SW480 (cell line): ENCODE measurements at regions not wholly inside any gene's neighbourhood (a gene's known extent, or its start where the extent isn't known, plus 50 kb on each side); places are given as distances from the start of the nearest gene placed in this dataset.

Source experiments
- DNase-seq: peaks from one replicate; pipeline ENCODE4 v3.0.0-alpha.2; 2016; ENCODE audit warnings: low spot score

DNA sequence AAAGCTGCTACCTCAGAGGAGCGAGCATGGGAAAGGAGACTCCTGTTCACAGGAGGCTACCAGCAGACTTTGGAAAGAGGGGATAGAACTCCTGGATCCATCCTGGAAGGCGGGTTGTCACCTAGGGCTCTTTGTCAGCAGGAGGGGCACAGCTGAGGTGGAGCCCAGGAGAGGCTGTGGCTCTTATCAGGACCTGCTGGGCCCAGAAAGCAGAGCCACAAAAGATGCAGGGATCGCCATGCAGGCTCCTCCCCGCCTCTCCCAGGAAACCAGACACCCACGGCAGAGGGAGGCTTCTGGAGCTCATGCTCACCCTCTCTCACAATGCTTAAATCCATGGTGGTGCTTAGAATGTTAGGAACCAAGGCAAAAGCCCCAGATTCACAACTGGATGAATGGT lies 994.2 kb downstream of the UQCRFS1 start:
- DNase-seq = no peak

DNA sequence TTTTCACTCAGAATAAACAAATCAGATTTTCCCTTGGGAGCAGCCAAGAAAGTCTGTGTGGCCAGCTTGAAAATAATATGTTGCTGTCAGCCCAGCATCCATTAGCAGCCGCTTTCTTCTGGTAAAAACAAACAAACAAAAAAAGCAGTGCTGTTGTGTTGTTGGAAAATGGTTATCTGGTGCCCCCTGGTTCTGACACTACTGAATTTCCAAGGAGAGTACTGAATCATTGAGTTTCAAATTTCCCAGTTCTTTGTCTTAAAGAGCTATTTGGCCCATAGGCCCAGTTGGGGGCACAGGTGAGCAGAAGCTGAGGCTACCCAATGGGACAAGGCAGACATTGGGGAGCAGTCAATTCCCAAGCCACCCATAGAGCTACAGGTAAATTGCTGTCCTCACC lies 995.9 kb downstream of the UQCRFS1 start:
- no peak for DNase-seq

DNA sequence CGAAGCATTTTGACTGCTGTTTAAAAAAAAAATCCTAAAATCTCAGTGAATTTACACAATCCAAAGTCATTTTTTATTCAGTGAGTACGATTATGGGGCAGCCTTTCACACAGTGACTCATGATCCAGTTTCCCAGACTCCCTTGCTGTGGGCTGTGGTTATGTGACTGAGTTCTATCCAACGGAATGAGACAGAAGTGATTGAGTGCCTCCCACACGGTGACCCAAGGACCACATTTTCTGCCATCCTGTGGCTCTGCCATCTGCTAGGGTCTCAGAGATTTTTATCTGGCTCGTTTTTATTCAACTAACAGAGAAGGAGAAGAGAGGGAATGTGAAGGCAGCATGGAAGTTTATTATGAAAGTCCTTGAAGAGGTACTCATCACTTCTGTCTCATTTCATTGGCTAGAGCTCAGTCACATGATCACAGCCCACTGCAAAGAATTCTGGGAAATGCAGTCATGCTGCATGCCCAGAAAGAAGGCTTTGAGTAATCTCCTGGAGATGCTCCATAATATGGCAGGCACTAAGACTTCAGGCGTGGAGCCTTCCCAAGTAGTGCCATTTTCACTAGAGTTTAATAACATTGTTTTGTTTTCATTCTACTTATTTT lies 999.4 kb downstream of the UQCRFS1 start:
- DNase-seq = peak; percentile 50

DNA sequence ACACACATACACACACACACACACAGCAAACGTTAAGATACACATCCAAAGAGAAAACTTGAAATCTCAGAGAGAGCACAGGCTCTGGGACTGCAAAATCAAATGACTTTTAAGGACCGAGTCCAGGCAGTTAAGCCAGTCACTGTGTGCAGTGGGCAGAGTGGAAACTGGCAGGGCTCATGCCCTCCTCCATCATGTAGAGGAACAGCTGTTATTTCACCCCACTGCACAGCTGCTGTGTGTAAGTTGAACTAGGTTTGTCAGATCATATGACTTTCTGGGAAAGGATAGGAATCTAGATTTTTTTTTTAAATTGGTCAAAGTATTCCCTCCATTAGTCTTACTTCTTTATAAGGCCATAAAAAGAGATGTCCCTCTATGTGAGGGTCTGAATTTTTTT lies 1002.1 kb downstream of the UQCRFS1 start:
- no peak for DNase-seq

DNA sequence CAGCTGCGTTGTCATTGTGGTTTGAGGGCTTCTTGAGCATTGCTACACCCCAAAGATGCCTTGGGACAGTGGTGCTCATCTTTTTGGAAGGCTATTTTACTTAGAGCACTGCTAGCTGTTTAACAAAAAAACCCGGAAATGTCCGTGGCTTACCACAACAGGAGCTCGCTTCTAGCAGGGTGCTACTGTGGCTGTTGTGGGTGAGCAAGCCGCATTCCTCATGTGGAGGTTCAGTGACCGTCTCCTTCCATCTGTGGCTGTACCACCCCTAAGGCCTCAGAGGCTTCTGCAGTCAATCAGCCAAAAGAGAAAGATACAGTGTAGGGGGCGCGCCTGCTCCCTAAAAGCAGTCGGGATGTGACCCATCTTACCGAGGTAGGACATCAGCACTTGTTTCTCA lies 1004.2 kb downstream of the UQCRFS1 start:
- DNase-seq = peak; percentile 69

DNA sequence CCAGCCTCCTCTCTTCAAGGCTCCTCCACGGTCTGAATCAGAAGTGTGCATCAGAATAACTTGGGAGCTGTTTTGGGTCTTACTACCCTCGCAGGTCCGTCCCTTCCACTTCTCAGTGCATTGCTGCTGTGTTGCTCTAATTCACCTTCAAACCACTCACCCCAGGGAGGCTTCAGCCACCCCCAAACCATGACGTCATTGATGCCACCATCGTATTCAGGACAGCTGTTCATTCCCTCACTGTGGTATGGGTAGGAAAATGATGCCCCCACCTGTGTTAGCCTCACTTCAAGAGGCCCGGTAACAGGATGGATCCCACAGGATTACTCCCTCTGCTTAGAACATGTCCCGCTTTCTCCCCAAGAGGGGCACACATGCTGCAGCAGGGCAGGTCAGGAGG lies 1005.7 kb downstream of the UQCRFS1 start:
- no peak for DNase-seq

DNA sequence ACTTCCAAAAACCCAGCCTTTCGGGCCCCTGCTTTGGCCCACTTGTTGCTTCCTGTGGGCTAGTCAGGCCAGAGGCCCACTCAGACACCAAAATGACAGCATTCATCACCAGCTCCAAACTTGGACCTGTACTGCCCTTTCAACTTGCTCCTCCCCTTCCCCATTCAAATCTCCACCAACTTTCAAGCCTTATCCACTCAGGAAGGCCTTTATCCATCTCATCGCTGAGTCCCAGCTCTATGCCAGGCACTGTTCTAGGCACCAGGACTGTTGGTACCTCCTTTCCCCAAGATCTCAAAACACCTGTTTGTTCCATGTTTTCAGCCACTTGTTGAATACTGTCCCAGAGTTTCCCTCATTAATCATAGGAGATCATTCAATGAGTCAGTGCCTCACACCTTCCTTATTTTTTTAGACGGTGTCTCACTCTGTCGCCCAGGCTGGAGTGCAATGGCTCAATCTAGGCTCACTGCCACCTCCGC lies 1011.4 kb downstream of the UQCRFS1 start:
- DNase-seq = no peak

DNA sequence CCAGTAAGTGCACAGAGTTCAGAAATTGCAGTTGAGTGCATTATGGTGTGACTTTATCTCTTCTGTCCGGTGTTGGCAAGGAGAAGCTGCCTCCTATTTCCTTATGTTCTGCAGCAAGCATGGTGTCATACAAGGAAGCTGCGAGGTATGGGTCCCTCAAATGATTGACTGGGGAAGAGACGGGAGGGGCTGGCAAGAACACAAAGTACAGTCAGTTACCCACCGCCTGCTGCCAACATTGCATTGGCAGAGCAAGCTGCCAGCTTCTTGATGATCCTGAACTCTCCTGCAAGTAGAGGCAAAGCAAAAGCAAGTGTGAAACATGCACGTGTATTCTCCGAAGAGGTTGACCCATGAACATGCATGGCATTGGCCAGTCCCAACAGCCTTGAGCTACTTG lies 1013.6 kb downstream of the UQCRFS1 start:
- no peak for DNase-seq

DNA sequence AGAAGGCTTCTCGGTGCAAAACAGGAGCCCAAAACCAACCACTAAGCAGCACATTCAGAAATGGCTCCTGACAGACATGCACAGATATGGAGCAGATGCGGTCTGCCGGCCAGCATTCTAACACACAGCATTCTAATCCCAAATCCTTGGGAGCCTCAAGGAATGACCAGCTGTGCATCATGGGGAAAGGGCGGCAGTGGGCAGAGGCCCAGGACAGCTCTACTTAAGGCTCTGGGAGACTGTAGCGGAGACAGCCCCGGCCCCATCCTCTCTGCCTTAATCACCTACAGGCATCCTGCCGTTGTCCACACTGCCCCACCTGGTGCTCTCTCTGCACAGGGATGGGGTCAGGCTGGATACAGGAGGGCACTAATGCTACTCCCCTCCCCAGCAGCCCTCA lies 1016.0 kb downstream of the UQCRFS1 start:
- DNase-seq = no peak

DNA sequence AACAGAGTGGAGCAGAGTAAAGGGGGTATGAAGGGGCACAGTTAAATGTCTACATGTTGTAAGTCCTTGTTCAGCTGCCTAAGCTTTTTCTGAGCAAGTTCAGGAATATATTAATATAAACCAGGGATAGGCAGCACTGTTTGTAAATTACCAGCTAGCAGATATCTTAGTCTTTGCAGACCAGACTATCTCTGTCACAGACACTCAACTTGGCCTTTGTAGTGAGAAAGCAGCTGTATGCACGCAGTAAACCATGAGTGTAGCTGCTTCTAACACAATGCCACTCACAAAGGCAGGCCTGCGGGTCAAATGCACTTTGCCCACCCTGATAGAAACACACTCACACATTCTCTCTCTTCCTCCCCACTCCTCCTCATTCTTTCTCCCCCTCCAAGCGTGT lies 1016.9 kb downstream of the UQCRFS1 start:
- no peak for DNase-seq

DNA sequence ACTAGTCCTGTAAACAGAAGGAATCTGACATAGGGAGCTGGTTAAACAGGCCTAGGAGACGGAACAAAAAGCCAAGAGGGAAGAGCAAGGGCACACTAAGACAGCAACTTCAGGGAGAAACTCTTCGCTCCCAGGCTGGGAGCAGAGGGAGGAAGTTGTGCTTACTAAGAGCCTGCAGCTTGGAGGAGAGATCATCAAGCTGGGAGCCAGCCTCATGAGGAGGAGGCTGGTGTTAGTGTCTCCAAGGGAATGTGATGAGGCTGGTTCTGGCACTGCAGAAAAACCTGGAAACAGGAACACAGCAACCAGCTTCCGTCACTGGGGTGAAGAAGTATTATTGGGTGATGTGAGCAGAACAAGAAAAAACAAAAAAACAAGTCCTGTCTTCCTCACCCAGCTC lies 1027.3 kb downstream of the UQCRFS1 start:
- DNase-seq = no peak

DNA sequence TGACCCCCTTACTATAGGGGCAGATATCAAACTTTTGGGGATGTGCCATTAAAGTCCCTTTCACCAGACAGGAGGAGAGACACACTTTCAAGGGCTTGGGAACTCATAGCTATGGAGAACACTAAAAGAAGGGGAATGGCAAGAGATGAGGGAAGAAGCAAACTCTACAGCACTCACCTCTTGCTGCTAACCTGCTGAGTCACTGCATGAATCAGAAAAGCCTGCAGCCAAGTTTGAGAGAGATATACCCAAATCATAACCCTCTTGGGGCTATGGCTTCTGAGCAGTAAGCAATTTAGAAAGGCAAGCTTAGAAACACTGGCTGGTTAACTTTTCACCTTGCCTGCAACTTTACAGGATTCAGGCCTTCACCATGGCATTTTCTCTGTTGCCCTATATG lies 1028.0 kb downstream of the UQCRFS1 start:
- DNase-seq = no peak

DNA sequence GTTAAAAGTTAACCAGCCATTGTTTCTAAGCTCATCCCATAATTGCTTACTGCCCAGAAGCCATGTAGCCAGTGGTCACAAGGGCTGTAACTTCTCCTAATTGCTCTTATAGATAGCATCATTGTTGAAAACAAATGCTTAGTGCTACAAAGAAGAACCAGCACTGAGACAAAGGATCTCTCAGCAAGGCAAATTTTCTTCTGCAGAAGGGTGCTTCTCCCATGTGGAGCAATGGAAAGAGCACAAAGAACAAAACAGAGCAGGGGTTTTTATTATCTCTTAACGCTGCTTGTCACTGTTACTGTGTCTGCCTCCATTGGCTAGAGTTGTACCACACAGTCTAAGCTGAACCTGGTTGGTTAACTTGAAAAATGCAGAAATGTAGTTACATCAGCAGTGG lies 1036.8 kb downstream of the UQCRFS1 start:
- no peak for DNase-seq

DNA sequence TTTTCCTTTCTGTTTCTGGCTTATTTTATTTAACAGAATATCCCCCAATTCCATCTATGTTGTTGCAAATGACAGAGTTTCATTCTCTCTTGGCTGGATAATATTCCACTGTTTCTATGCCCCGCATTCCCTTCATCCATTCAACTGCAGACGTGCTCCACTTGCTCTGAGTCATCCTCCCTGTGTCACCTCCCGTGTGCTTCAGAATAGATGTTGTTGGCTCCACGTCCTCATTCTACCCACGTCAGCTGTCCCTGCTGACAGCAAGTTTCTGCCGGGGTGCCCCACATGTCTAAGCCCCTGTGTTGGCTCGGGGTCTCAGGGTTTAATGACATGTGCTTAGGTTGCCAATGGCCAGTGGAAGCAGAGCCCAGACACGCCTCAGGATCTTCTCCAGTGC lies 1041.0 kb downstream of the UQCRFS1 start:
- peak; percentile 9 for DNase-seq

DNA sequence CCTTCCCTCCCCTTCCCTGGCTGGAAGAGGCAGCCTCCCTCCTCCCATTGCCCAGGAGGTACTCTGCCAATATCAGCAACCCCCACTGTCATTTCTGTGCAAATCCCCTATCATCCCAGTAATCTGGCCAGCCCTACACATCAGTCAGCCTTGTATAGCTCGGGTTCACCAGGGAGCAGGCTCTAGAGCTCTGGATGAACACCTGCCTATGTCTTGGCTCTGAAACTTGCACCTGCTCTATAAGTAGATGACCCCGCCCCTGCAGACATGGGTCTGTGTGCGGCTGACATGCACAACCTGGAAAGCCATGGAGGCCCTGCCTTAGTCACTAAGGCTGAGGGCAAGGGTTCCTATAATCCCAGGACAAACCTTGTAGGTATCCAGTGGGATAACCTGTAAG lies 1042.9 kb downstream of the UQCRFS1 start:
- no peak for DNase-seq

DNA sequence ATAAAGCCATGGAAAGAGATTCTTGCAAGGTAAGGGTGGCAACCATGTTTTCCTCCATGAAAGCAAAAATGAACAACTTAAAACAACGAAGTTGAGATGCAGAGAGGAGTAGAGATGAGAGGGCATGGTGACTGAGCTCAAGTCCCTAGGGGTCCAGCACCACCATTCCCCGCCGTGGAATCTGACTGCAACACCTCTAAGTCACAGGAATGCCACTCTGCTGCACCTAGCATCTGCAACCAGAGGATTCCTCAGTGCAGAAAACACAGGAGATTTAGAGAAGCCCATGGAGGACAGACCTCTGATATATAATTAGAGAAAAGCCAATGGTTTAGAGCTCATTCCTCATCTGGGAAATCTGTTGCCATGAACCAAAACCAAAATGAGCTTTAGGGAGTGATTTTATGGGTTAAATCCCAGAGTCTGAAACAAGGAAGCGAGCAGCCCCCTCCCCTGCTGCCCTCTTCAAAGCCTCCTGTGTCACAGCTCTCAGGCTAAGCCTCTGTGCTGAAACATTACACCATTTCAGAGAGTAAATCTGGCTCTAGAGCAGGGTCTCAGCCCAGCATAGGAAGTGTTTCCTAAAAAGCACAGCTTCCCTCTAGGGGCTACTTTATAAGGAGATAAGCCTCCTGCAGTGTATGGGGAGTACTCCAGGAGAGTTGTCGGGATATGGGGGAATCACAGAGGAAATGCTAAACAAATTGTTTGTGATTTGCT lies 1043.6 kb downstream of the UQCRFS1 start:
- DNase-seq = no peak

DNA sequence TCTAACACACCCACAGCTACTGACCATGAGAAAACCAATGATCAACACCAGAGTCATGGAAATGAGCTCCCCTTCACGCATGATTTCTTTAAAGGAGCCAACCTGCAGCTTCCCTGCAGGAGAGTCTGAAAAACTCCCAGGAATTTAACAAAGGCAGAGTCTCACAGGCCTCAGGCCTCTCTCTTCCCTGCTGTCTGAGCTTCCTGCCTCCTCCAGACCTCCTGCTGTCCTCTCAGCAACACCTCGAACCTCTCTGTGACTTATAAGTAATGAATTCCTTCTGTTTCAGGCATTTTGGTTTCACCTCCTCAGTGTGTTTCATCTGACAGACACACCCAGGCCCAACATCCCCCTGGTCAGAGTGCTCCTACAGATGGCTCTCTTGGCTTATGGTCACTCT lies 1044.4 kb downstream of the UQCRFS1 start:
- DNase-seq = no peak

DNA sequence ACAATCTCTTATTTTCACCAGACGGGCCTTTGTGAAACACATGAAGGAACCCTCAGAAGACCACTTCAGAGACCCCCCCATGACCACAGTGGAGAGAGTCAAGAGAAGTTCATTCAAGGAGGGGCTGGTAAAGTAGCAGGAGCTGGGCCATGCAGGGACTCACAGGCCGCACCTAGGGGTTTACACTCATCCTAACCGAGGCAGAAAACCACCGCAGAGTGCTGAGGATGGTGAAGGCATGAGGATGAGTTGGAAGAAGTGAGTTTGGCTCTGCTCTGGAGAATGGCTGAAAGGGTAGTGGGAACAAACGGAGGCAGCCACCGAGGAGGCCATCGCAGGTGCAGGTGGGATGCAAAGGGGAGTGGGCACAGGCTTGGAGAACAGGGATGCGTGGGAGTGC lies 1046.9 kb downstream of the UQCRFS1 start:
- DNase-seq = no peak

DNA sequence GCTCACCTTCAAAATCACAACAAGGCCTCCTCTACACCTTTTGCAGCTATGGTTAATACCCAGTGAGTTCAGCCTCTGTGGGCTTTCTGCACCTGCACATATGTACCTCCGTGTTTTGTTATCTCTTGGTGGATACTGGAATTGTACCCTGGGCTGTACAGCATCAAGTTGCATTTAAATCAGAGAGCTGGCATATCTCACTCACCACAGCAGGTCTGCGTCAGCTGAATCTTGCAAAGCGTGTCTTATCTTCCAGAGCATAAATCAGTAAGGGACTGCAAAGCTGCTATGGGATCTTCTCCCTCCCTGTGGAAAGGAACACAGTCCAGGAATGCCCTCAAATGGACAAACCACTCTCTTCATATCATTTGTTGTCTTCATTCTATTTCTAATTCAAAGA lies 1048.7 kb downstream of the UQCRFS1 start:
- DNase-seq = no peak

DNA sequence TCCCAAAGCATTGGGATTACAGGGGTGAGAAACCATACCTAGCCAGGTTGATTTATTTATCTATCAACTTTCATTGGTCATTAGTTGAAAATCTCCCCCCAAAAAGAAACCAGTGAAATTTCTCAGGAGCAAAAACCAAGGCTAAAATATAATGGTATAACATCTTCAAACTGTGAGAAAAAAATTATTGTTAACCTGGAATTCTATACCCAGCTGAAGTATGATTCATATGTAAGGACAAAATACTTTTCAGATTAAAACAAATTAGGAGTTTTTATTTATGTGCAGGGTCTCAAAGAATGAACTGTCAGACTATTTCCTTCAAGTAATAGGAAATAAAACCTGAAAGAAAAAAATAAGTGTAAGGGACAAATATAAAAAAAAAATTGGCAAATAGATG lies 1053.9 kb downstream of the UQCRFS1 start:
- no peak for DNase-seq

DNA sequence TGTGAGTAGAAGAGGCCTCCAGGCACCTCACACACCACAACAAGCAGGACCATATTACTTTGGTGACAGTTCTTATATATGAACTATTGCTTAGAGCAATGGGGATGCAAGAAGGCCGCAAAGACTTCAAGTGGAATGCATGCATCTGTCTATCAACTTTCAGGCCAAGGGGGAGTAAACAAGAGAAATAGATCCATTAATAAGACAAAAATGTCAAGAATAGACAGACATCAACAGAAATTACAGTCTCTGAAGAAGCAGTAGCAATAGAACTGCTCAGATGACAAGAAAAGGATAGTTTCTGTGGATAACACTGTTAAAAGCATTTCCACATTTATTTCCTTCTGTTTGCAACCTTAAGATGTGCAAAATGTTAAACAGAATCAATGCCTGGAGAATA lies 1057.7 kb downstream of the UQCRFS1 start:
- no peak for DNase-seq

DNA sequence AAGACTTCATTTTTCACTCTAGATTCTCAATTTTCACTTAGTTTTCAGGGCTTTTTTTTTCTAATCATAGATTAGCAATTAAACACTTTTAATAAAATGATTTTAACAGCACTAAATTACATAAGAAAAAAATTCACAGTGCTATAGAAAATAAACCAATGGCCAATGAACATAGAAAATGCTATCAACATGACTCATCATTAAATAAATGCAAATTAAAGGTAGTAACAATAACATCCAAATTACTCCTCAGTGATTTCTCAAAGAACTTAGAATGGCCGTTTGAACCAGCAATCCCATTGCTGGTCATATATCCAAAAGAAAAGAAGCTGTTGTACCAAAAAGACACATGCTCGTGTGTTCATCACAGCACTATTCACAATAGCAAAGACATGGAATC lies 1058.9 kb downstream of the UQCRFS1 start:
- DNase-seq = no peak

DNA sequence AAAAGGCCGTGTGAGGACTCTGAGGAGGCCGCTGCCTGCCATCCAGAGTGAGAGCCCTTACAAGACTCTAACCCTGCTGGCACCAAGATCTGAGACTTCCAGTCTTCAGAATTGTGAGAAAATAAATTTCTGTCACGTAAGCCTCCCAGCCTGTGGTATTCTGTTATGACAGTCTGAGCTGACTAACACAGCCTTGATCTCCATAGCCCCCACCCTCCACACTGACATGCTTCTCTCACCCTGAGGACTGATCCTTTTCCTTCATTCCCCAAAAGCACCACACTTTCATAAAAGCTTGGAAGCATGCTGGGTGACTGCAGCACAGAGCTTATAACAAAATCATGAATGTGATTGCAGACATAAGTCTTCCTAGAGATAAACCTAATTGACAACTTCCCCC lies 1059.8 kb downstream of the UQCRFS1 start:
- DNase-seq = no peak

DNA sequence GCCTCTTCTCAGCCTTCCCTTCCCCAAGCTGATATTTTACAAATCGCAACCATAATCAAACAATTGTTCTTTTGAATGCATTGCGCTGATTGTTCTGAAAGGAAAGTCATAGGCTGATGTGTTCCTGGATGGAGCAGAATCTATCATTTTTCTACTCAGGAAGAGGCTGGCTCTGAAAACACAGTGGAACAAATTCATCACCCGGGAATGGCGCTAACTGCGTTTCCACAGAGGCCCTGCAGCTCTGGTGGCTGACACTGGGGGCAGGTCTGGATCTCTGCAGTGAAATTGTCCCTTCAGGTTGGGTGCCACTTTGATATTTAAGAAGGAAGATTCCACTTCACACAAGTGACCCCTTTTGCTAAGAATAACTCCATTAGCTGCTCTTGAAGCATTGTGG lies 1060.8 kb downstream of the UQCRFS1 start:
- DNase-seq = no peak
